Peyer's patch (tissue), 4 donors: ENCODE measurements at regions not wholly inside any gene's neighbourhood (a gene's known extent, or its start where the extent isn't known, plus 50 kb on each side); places are given as distances from the start of the nearest gene placed in this dataset.

Source experiments
- POLR2A ChIP-seq, 2 donors: fragments of 450-650 bp; IDR thresholded peaks; one replicate each; pipeline ENCODE4 v1.5.1; 2017; ENCODE audit warnings: antibody characterized with exemption in 2 of 2, mild to moderate bottlenecking in 2 of 2, moderate library complexity in 2 of 2
- TF ChIP-seq, protein P1 (sequence below), 6 experiments: fragments of 450-650 bp in 4 of 6; fragments of 200-600 bp in 2 of 6; sonication (generic) in 1 of 6; IDR thresholded peaks; one replicate each; pipeline ENCODE4 v1.5.1; 2017 to 2019; ENCODE audit warnings: antibody characterized with exemption in 6 of 6, mild to moderate bottlenecking in 3 of 6, moderate library complexity in 1 of 6

- TF ChIP-seq, protein P1, sequence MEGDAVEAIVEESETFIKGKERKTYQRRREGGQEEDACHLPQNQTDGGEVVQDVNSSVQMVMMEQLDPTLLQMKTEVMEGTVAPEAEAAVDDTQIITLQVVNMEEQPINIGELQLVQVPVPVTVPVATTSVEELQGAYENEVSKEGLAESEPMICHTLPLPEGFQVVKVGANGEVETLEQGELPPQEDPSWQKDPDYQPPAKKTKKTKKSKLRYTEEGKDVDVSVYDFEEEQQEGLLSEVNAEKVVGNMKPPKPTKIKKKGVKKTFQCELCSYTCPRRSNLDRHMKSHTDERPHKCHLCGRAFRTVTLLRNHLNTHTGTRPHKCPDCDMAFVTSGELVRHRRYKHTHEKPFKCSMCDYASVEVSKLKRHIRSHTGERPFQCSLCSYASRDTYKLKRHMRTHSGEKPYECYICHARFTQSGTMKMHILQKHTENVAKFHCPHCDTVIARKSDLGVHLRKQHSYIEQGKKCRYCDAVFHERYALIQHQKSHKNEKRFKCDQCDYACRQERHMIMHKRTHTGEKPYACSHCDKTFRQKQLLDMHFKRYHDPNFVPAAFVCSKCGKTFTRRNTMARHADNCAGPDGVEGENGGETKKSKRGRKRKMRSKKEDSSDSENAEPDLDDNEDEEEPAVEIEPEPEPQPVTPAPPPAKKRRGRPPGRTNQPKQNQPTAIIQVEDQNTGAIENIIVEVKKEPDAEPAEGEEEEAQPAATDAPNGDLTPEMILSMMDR (IDR thresholded peaks at IDR 0.05), result no peak
- no peak for TF ChIP-seq POLR2A (IDR thresholded peaks at IDR 0.05)
Measured at GRCh38 chr7:94330269-94331020, 64.2 kb upstream of the COL1A2 start.
